ENCODE measurements at regions not wholly inside any gene's neighbourhood (a gene's known extent, or its start where the extent isn't known, plus 50 kb on each side); places are given as distances from the start of the nearest gene placed in this dataset.
"Not testable (repeated sequence)": the region's sequence is repeated elsewhere in the genome, so short reads cannot be mapped to it uniquely, and the experiment has no call there.

DNA sequence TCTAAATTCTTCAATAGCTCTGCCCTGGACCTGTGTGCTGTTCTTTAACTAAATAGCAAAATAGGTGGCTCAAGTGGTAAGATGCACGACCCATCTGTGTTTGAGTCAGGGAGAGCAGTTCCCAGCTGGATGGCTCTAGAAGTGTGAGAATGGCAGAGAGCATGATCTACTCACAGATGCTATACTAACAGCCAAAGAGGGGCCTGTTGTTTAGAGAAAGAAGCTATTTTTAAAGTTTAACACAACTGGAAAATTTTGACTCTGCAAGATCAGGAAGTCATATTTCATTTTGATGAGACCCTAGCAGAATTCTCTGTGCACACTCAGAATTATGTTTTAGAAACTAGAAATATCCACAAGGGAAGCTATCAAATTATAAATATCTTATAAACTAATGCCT, 87.4 kb upstream of the PIP4K2A start:
- H3K9me3 ChIP-seq (ENCODE audit: control insufficient read depth, low read length) = no peaks in the 10 kb centered on the region
- TF ChIP-seq, protein P1, sequence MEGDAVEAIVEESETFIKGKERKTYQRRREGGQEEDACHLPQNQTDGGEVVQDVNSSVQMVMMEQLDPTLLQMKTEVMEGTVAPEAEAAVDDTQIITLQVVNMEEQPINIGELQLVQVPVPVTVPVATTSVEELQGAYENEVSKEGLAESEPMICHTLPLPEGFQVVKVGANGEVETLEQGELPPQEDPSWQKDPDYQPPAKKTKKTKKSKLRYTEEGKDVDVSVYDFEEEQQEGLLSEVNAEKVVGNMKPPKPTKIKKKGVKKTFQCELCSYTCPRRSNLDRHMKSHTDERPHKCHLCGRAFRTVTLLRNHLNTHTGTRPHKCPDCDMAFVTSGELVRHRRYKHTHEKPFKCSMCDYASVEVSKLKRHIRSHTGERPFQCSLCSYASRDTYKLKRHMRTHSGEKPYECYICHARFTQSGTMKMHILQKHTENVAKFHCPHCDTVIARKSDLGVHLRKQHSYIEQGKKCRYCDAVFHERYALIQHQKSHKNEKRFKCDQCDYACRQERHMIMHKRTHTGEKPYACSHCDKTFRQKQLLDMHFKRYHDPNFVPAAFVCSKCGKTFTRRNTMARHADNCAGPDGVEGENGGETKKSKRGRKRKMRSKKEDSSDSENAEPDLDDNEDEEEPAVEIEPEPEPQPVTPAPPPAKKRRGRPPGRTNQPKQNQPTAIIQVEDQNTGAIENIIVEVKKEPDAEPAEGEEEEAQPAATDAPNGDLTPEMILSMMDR (IDR thresholded peaks at IDR 0.05) = no peak
- H3K36me3 ChIP-seq (ENCODE audit: control insufficient read depth, insufficient read depth, low read length) = no peaks in the 10 kb centered on the region
- no peak overlapping the region for H2AFZ ChIP-seq
- H3K27ac ChIP-seq = no peak overlapping the region
- no peak overlapping the region for H3K4me2 ChIP-seq (ENCODE audit: low read length)
- H3K27me3 ChIP-seq (ENCODE audit: control insufficient read depth, insufficient read depth, low read length) = no peaks in the 10 kb centered on the region
- H3K4me3 ChIP-seq (ENCODE audit: low read depth, low read length) = no peak overlapping the region
- H3K79me2 ChIP-seq = no peaks in the 10 kb centered on the region
- no peak overlapping the region for H3K9ac ChIP-seq
- no peaks in the 10 kb centered on the region for H3K4me1 ChIP-seq

DNA sequence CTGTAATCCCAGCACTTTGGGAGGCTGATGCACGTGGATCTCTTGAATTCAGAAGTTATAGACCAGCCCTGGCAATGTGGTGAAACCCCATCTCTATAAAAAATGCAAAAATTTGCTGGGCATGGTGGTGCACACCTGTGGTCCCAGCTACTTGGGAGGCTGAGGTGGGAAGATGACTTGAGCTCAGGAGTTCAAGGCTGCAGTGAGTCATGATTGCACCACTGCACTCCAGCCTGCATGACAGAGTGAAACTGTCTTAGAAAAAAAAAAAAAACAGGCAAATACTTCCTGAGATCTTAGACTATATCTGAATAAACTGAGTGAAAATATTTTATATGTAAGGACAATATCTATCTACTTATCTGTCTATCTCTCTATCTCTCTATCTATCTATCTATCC, 83.4 kb upstream of the PIP4K2A start:
- not testable (repeated sequence) for H3K36me3 ChIP-seq (ENCODE audit: control insufficient read depth, insufficient read depth, low read length); H3K4me2 ChIP-seq (ENCODE audit: low read length); H3K27ac ChIP-seq; H3K4me1 ChIP-seq; H3K79me2 ChIP-seq; H3K9me3 ChIP-seq (ENCODE audit: control insufficient read depth, low read length); H3K9ac ChIP-seq; H3K4me3 ChIP-seq (ENCODE audit: low read depth, low read length); H3K27me3 ChIP-seq (ENCODE audit: control insufficient read depth, insufficient read depth, low read length); H2AFZ ChIP-seq

DNA sequence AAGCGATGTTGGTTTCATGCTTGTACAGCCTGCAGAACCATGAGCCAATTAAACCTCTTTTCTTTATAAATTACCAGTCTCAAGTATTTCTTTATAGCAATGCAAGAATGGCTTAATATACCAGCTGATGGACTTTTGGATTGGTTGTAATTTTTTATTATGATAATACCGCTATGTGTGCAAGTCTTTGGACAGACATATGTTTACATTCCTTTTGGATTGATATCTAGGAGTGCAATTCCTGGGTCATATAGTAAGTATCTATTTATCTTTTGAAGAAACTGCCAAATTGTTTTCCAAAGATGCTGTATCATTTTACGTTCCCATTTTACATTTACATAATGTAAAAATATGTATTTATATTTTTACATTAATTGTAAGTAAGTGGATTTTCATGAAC, 81.2 kb upstream of the PIP4K2A start:
- H3K4me1 ChIP-seq = no peaks in the 10 kb centered on the region
- H3K4me2 ChIP-seq (ENCODE audit: low read length) = no peak overlapping the region
- H3K9me3 ChIP-seq (ENCODE audit: control insufficient read depth, low read length) = no peaks in the 10 kb centered on the region
- TF ChIP-seq, protein P1 (IDR thresholded peaks at IDR 0.05) = no peak
- H3K36me3 ChIP-seq (ENCODE audit: control insufficient read depth, insufficient read depth, low read length) = no peaks in the 10 kb centered on the region
- H3K9ac ChIP-seq = no peak overlapping the region
- no peak overlapping the region for H2AFZ ChIP-seq
- H3K27me3 ChIP-seq (ENCODE audit: control insufficient read depth, insufficient read depth, low read length) = no peaks in the 10 kb centered on the region
- no peak overlapping the region for H3K4me3 ChIP-seq (ENCODE audit: low read depth, low read length)
- no peak overlapping the region for H3K27ac ChIP-seq
- H3K79me2 ChIP-seq = no peaks in the 10 kb centered on the region

- Histone ChIP-seq H3K36me3 (ENCODE audit: control insufficient read depth, insufficient read depth, low read length) (no peaks in the 10 kb centered on the region), H3K9ac (no peak overlapping the region), H3K4me1 (no peaks in the 10 kb centered on the region), H2AFZ (no peak overlapping the region), H3K9me3 (ENCODE audit: control insufficient read depth, low read length) (no peaks in the 10 kb centered on the region), H3K27me3 (ENCODE audit: control insufficient read depth, insufficient read depth, low read length) (no peaks in the 10 kb centered on the region), H3K4me2 (ENCODE audit: low read length) (no peak overlapping the region), H3K4me3 (ENCODE audit: low read depth, low read length) (no peak overlapping the region), H3K79me2 (no peaks in the 10 kb centered on the region), H3K27ac (no peak overlapping the region)
- TF ChIP-seq, protein P1 (IDR thresholded peaks at IDR 0.05) = no peak
These were observed 77.8 kb upstream of the PIP4K2A start for GRCh38 chr10:22792161-22792560.

DNA sequence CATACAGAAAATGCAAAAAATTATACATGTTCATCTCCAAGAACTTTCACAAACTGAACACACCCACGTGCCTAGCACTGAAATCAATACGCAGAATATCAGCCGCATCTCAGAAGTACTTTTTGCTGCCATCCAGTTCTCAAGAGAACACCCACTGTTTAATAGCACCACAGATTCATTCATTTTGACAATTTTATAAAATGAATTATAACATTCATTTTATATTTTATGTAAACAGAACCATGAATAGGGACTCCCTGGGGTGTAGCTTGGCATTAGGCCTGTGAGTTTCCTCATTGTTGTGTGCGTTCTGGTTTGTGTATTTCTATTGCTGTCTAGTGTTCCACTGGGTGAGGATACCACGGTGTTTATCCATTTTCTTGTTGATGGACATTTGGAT, 77.3 kb upstream of the PIP4K2A start:
- H2AFZ ChIP-seq = no peak overlapping the region
- no peak overlapping the region for H3K27ac ChIP-seq
- no peak overlapping the region for H3K9ac ChIP-seq
- H3K9me3 ChIP-seq (ENCODE audit: control insufficient read depth, low read length) = no peaks in the 10 kb centered on the region
- H3K27me3 ChIP-seq (ENCODE audit: control insufficient read depth, insufficient read depth, low read length) = no peaks in the 10 kb centered on the region
- no peaks in the 10 kb centered on the region for H3K79me2 ChIP-seq
- H3K4me3 ChIP-seq (ENCODE audit: low read depth, low read length) = no peak overlapping the region
- no peak overlapping the region for H3K4me2 ChIP-seq (ENCODE audit: low read length)
- H3K4me1 ChIP-seq = no peaks in the 10 kb centered on the region
- H3K36me3 ChIP-seq (ENCODE audit: control insufficient read depth, insufficient read depth, low read length) = no peaks in the 10 kb centered on the region
- TF ChIP-seq, protein P1 (IDR thresholded peaks at IDR 0.05) = no peak

Data from parathyroid adenoma (tissue), 2 donors.